ENCODE measurements at regions not wholly inside any gene's neighbourhood (a gene's known extent, or its start where the extent isn't known, plus 50 kb on each side); places are given as distances from the start of the nearest gene placed in this dataset.

DNA sequence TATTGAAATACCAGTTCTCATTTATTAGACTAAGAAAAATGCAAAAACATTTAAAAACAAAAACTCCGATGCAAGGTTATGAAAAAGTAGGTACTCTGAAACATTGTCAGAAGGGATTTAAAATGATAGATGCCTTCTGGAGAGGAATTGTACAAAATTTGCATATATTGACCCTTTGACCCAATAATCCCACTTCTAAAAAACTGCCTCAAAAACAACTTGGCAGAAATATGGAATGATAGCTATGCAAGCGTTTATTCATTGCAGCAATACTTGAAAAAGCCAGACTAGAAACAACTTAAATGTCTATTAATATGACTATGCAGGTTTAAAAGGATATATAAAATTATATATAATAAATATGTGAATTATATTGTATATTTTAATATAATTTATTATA is 118.4 kb downstream of the PLK2 start:
- Histone ChIP-seq H3K27ac (no peak overlapping the region), H2AFZ (no peak overlapping the region), H3K9me2 (replicated peaks; ENCODE audit: insufficient read depth) (no peaks in the 10 kb centered on the region), H3K9me3 (ENCODE audit: low read depth) (no peaks in the 10 kb centered on the region), H4K20me1 (ENCODE audit: insufficient read depth, poor library complexity, severe bottlenecking) (no peaks in the 10 kb centered on the region), H3K27me3 (no peaks in the 10 kb centered on the region), H3K79me2 (no peaks in the 10 kb centered on the region), H3K4me3 (no peak overlapping the region), H3K4me1 (ENCODE audit: insufficient read depth) (no peaks in the 10 kb centered on the region), H3K36me3 (replicated peaks; ENCODE audit: insufficient read depth, low read depth) (no peaks in the 10 kb centered on the region), H3K4me2 (no peak overlapping the region)
- TF ChIP-seq EZH2phosphoT487 (IDR thresholded peaks at IDR 0.05; ENCODE audit: low read depth, severe bottlenecking, unreplicated experiment): no peak
- TF ChIP-seq, protein P1, sequence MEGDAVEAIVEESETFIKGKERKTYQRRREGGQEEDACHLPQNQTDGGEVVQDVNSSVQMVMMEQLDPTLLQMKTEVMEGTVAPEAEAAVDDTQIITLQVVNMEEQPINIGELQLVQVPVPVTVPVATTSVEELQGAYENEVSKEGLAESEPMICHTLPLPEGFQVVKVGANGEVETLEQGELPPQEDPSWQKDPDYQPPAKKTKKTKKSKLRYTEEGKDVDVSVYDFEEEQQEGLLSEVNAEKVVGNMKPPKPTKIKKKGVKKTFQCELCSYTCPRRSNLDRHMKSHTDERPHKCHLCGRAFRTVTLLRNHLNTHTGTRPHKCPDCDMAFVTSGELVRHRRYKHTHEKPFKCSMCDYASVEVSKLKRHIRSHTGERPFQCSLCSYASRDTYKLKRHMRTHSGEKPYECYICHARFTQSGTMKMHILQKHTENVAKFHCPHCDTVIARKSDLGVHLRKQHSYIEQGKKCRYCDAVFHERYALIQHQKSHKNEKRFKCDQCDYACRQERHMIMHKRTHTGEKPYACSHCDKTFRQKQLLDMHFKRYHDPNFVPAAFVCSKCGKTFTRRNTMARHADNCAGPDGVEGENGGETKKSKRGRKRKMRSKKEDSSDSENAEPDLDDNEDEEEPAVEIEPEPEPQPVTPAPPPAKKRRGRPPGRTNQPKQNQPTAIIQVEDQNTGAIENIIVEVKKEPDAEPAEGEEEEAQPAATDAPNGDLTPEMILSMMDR (IDR thresholded peaks at IDR 0.05; ENCODE audit: poor library complexity): no peak
- DNase-seq (ENCODE audit: low spot score): no peak
- WGBS (ENCODE audit: low lambda C conversion rate, missing lambda C conversion rate): 79% methylated on average over 2 of the region's 2 CpGs

GRCh38 chr5:58335518-58335917 is 124.4 kb downstream of the PLK2 start:
- Histone ChIP-seq H3K4me1 (ENCODE audit: insufficient read depth) (no peaks in the 10 kb centered on the region), H3K36me3 (replicated peaks; ENCODE audit: insufficient read depth, low read depth) (no peaks in the 10 kb centered on the region), H3K27me3 (no peaks in the 10 kb centered on the region), H2AFZ (no peak overlapping the region), H3K4me3 (no peak overlapping the region), H3K79me2 (no peaks in the 10 kb centered on the region), H3K4me2 (no peak overlapping the region), H3K9me3 (ENCODE audit: low read depth) (no peaks in the 10 kb centered on the region), H3K9me2 (replicated peaks; ENCODE audit: insufficient read depth) (no peaks in the 10 kb centered on the region), H3K27ac (no peak overlapping the region), H4K20me1 (ENCODE audit: insufficient read depth, poor library complexity, severe bottlenecking) (no peaks in the 10 kb centered on the region)
- TF ChIP-seq EZH2 (IDR thresholded peaks at IDR 0.05; ENCODE audit: borderline replicate concordance): no peak
- TF ChIP-seq, protein P1 (IDR thresholded peaks at IDR 0.05; ENCODE audit: poor library complexity): no peak
- TF ChIP-seq EZH2phosphoT487 (IDR thresholded peaks at IDR 0.05; ENCODE audit: low read depth, severe bottlenecking, unreplicated experiment): no peak
- no peak for DNase-seq (ENCODE audit: low spot score)

- Histone ChIP-seq H3K9me3 (ENCODE audit: low read depth) (no peaks in the 10 kb centered on the region), H3K4me1 (ENCODE audit: insufficient read depth) (no peaks in the 10 kb centered on the region), H3K79me2 (no peaks in the 10 kb centered on the region), H3K36me3 (replicated peaks; ENCODE audit: insufficient read depth, low read depth) (no peaks in the 10 kb centered on the region), H3K9me2 (replicated peaks; ENCODE audit: insufficient read depth) (no peaks in the 10 kb centered on the region), H3K4me3 (no peak overlapping the region), H4K20me1 (ENCODE audit: insufficient read depth, poor library complexity, severe bottlenecking) (no peaks in the 10 kb centered on the region), H3K4me2 (no peak overlapping the region), H3K27ac (no peak overlapping the region), H3K27me3 (no peaks in the 10 kb centered on the region), H2AFZ (no peak overlapping the region)
- DNase-seq (ENCODE audit: low spot score): no peak
- no peak for TF ChIP-seq EZH2 (IDR thresholded peaks at IDR 0.05; ENCODE audit: borderline replicate concordance)
- TF ChIP-seq EZH2phosphoT487 (IDR thresholded peaks at IDR 0.05; ENCODE audit: low read depth, severe bottlenecking, unreplicated experiment): no peak
- TF ChIP-seq, protein P1 (IDR thresholded peaks at IDR 0.05; ENCODE audit: poor library complexity): no peak
Observed at GRCh38 chr5:58334035-58334434, 125.9 kb downstream of the PLK2 start.

DNA sequence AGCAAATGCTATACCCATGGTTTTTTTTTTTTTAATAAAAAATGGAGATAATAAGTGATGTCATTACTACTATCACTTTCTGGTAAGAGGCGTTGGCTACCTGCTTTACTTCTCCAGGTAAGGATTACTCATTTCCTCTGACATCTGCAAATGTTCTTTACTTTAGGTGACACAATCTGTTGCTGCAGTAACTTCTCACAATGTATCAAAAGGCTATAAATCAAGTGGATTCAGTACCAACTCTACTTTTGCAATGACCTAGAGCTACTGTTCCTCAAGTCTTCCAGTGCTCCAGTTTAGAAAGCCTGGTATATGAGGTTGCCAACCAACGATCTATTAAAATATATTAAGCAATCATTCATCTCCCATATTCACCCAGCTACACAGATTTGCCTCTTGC is 129.1 kb downstream of the PLK2 start:
- no peak for DNase-seq (ENCODE audit: low spot score)
- H3K27ac ChIP-seq: no peak overlapping the region
- no peaks in the 10 kb centered on the region for H4K20me1 ChIP-seq (ENCODE audit: insufficient read depth, poor library complexity, severe bottlenecking)
- no peaks in the 10 kb centered on the region for H3K79me2 ChIP-seq
- no peaks in the 10 kb centered on the region for H3K27me3 ChIP-seq
- H3K4me3 ChIP-seq: no peak overlapping the region
- no peak overlapping the region for H3K4me2 ChIP-seq
- no peaks in the 10 kb centered on the region for H3K4me1 ChIP-seq (ENCODE audit: insufficient read depth)
- no peaks in the 10 kb centered on the region for H3K9me3 ChIP-seq (ENCODE audit: low read depth)
- H3K36me3 ChIP-seq (replicated peaks; ENCODE audit: insufficient read depth, low read depth): no peaks in the 10 kb centered on the region
- WGBS (ENCODE audit: low lambda C conversion rate, missing lambda C conversion rate): 89% methylated on average over 2 of the region's 2 CpGs
- no peaks in the 10 kb centered on the region for H3K9me2 ChIP-seq (replicated peaks; ENCODE audit: insufficient read depth)
- TF ChIP-seq, protein P1 (IDR thresholded peaks at IDR 0.05; ENCODE audit: poor library complexity): no peak
- TF ChIP-seq EZH2 (IDR thresholded peaks at IDR 0.05; ENCODE audit: borderline replicate concordance): no peak
- no peak for TF ChIP-seq EZH2phosphoT487 (IDR thresholded peaks at IDR 0.05; ENCODE audit: low read depth, severe bottlenecking, unreplicated experiment)
- no peak overlapping the region for H2AFZ ChIP-seq

All from hepatocyte (in vitro differentiated cells).